Esophagus squamous epithelium (tissue), 5 donors: ENCODE measurements at regions not wholly inside any gene's neighbourhood (a gene's known extent, or its start where the extent isn't known, plus 50 kb on each side); places are given as distances from the start of the nearest gene placed in this dataset.

Experiments used
- DNase-seq: peaks from one replicate; lab custom pipeline; 2025; lab: John Stamatoyannopoulos, UW
- H3K27ac ChIP-seq, 4 donors: fragments of 200-600 bp; sonication (generic); one replicate each; pipeline ENCODE4 v1.5.1; 2016 to 2019; ENCODE audit warnings: mild to moderate bottlenecking in 1 of 4
- H3K27me3 ChIP-seq, 4 donors: fragments of 200-600 bp; sonication (generic); 1 replicate in 3 of 4; 2 replicates in 1 of 4; pipeline versions ENCODE4 v1.5.1 to v1.6.0; 2017 to 2021; ENCODE audit warnings: antibody characterized with exemption in 1 of 4
- H3K36me3 ChIP-seq, 3 donors: fragments of 200-600 bp; sonication (generic); one replicate each; pipeline ENCODE4 v1.5.1; 2016 to 2019
- H3K4me1 ChIP-seq, 3 donors: fragments of 200-600 bp; sonication (generic); one replicate each; pipeline ENCODE4 v1.5.1; 2017 to 2019
- H3K4me3 ChIP-seq, 4 donors: fragments of 200-600 bp; sonication (generic); 1 replicate in 3 of 4; 2 replicates in 1 of 4; pipeline ENCODE4 v1.5.1; 2016 to 2019; ENCODE audit warnings: mild to moderate bottlenecking in 2 of 4, moderate library complexity in 1 of 4
- H3K9me3 ChIP-seq, 3 donors: fragments of 200-600 bp; sonication (generic); one replicate each; pipeline ENCODE4 v1.5.1; 2016 to 2019
- CTCF ChIP-seq, 6 experiments: fragments of 450-650 bp in 4 of 6; fragments of 200-600 bp in 2 of 6; sonication (generic) in 2 of 6; IDR thresholded peaks; one replicate each; pipeline ENCODE4 v1.5.1; 2016 to 2019; ENCODE audit warnings: antibody characterized with exemption in 6 of 6, mild to moderate bottlenecking in 4 of 6, moderate library complexity in 4 of 6
- POLR2A ChIP-seq, 4 donors: fragments of 450-650 bp; IDR thresholded peaks; one replicate each; pipeline ENCODE4 v1.6.1; 2017; ENCODE audit warnings: antibody characterized with exemption in 4 of 4, mild to moderate bottlenecking in 4 of 4, moderate library complexity in 3 of 4
- WGBS, 2 donors: methylation state at CpG; one replicate each; pipeline ENCODE4 v1.1.5; 2018; 5-methylcytosine and 5-hydroxymethylcytosine counted together
- intact Hi-C: fragments of 100-400 bp; cut with DNase I; formaldehyde crosslinking; loops from one replicate; pipeline ENCODE4 v1.15.0; 2022
- donor health status: DM: yes; HTN: yes; CAD: no.

GRCh38 chr4:178993306-178993705 is 1551.1 kb upstream of the AGA start:
- 54 to 63% methylated on average over 4 of the region's 4 CpGs for WGBS, 2 donors
- H3K9me3 ChIP-seq = no peaks in the 10 kb centered on the region
- intact Hi-C loops = no loop called here

GRCh38 chr4:179001918-179002317 is 1559.7 kb upstream of the AGA start:
- no peaks in the 10 kb centered on the region for H3K36me3 ChIP-seq
- no peaks in the 10 kb centered on the region for H3K27me3 ChIP-seq
- no peaks in the 10 kb centered on the region for H3K4me1 ChIP-seq
- TF ChIP-seq CTCF (IDR thresholded peaks at IDR 0.05) (no peak), POLR2A (IDR thresholded peaks at IDR 0.05) (no peak)
- H3K9me3 ChIP-seq = no peaks in the 10 kb centered on the region
- no peak overlapping the region for H3K27ac ChIP-seq
- intact Hi-C loops = no loop called here
- 37 to 47% methylated on average over 1 of the region's 1 CpG for WGBS, 2 donors
- DNase-seq = no peak
- H3K4me3 ChIP-seq = no peak overlapping the region

More at GRCh38 chr4:178993306-178993705, 1551.1 kb upstream of the AGA start:
- DNase-seq = no peak
- no peaks in the 10 kb centered on the region for H3K27me3 ChIP-seq
- no peak overlapping the region for H3K27ac ChIP-seq
- no peak for TF ChIP-seq POLR2A (IDR thresholded peaks at IDR 0.05)
- TF ChIP-seq CTCF (IDR thresholded peaks at IDR 0.05) = no peak
- H3K36me3 ChIP-seq = no peaks in the 10 kb centered on the region
- H3K4me1 ChIP-seq = no peaks in the 10 kb centered on the region
- no peak overlapping the region for H3K4me3 ChIP-seq

GRCh38 chr4:179007755-179008154 is 1565.5 kb upstream of the AGA start:
- Histone ChIP-seq H3K4me3 (no peak overlapping the region), H3K9me3 (no peaks in the 10 kb centered on the region), H3K36me3 (no peaks in the 10 kb centered on the region), H3K27ac (no peak overlapping the region), H3K27me3 (no peaks in the 10 kb centered on the region), H3K4me1 (no peaks in the 10 kb centered on the region)
- no peak for TF ChIP-seq POLR2A (IDR thresholded peaks at IDR 0.05)
- TF ChIP-seq CTCF (IDR thresholded peaks at IDR 0.05) = no peak
- no peak for DNase-seq
- intact Hi-C loops = no loop called here

GRCh38 chr4:179017581-179017980 is 1575.3 kb upstream of the AGA start:
- DNase-seq = no peak
- no peak for TF ChIP-seq CTCF (IDR thresholded peaks at IDR 0.05)
- TF ChIP-seq POLR2A (IDR thresholded peaks at IDR 0.05) = no peak
- H3K4me1 ChIP-seq = no peaks in the 10 kb centered on the region
- WGBS, 2 donors = 69 to 88% methylated on average over 6 to 7 of the region's 8 CpGs
- no peaks in the 10 kb centered on the region for H3K27me3 ChIP-seq
- no peak overlapping the region for H3K4me3 ChIP-seq
- H3K36me3 ChIP-seq = no peaks in the 10 kb centered on the region
- H3K27ac ChIP-seq = no peak overlapping the region
- no peaks in the 10 kb centered on the region for H3K9me3 ChIP-seq
- intact Hi-C loops = no loop called here

GRCh38 chr4:179027569-179027968 is 1585.3 kb upstream of the AGA start:
- Histone ChIP-seq H3K27me3 (no peaks in the 10 kb centered on the region), H3K4me1 (no peaks in the 10 kb centered on the region), H3K9me3 (peaks cover 0 to 15% (median 0%) of the 10 kb centered on the region in 3 donors), H3K27ac (no peak overlapping the region), H3K4me3 (no peak overlapping the region), H3K36me3 (no peaks in the 10 kb centered on the region)
- DNase-seq = no peak
- intact Hi-C loops = no loop called here
- 69 to 77% methylated on average over 4 of the region's 4 CpGs for WGBS, 2 donors
- no peak for TF ChIP-seq CTCF (IDR thresholded peaks at IDR 0.05)
- no peak for TF ChIP-seq POLR2A (IDR thresholded peaks at IDR 0.05)
